HG02870 (cell line): ENCODE measurements at regions not wholly inside any gene's neighbourhood (a gene's known extent, or its start where the extent isn't known, plus 50 kb on each side); places are given as distances from the start of the nearest gene placed in this dataset.
"Not testable (repeated sequence)": the region's sequence is repeated elsewhere in the genome, so short reads cannot be mapped to it uniquely, and the experiment has no call there.

Experiments used
- ATAC-seq: cut with Tn5 transposase; IDR thresholded peaks from one replicate; pipeline ENCODE4 v1.9.1; 2021; ENCODE audit warnings: mild to moderate bottlenecking, moderate library complexity; ENCODE audit not compliant: unreplicated experiment

DNA sequence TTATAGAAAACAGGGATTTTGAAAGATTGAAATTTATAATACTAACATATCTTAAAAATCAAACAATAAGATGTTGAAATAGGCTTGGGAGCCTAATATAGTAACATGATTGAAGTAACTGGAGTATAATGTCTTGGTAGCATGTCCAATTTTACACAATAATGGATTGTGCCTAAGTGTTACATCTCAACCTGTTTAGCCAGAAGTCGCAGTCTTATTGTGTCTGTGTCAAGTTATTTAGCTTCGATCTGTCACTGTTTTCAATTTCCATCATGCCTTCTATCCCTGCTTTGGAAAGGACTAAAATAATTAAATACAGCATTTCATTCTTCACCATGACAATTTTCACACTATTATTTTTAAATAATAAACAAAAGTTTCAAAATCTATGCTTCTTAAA is 1352.2 kb downstream of the SI start:
- no peak for ATAC-seq

DNA sequence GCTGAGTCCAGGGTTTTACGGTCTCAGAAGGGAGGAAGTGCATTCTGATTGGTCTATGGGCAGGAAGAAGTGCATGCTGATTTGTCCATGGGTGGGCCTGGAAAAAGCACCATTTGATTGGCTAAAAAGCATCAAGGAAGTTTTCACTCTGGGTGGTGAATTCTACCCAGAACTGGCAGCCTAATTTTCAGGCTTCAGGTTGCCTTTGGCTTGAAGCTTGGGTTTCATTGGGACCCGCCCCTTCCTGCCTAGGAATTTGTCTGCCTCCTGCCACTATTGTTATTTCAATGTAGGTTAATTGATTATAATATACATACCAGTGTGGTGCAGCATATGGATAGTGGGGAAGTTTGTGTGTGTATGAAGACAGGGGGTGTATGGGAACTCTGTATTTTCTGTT is 1355.9 kb downstream of the SI start:
- no peak for ATAC-seq

DNA sequence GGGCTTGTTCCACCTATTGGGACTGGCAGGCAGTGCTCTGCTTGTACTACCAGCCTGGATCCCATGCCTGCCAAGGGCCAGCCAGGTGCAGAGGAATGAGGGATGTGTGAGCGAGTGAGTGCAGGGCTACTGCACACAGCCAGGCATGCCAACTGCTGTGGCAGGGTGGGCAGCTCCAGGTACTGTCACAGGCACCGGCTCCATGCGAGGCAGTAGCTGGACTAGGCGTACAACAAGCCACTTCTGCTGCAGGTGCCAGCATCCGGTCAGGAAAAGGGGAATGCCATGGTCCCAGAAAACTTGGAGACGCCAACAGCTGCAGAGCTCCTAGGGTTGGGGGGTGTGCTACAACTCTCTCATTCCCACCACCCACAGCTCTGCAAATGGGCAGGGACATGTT is 1356.7 kb downstream of the SI start:
- ATAC-seq: no peak

DNA sequence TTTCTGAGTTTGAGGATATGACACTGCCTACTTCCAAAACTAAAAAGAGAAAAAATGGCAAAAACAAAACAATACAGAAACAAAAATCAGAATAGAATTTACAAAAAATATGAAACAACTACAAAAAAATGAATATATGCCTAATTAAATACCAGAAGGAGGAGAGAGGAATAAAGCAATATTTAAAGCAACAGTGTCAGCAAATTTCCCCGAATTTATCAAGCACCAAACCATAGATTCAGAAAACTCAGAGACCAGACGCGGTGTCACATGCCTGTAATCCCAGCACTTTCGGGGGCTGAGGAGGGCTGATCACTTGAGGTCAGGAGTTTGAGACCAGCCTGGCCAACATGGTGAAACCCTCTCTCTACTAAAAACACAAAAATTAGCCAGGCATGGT is 1360.9 kb downstream of the SI start:
- ATAC-seq: no peak

DNA sequence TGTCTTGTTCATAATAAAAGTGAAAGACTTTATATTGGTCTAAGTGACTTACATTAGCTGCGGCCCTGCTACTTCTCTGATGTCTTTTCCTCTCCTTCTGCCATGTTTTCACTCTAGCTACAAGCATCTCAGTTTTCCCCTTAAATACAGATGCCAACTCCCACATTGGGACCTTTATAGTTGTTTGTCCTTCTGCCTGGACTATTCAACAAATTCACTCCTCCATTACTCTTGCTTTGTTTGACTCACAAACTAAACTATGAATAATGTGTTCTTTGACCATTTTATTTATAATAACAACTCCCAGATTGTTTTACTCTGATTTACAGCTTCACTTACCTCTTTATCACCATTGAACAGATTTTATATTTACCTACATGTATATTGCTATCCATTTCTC is 1369.9 kb downstream of the SI start:
- ATAC-seq: no peak

DNA sequence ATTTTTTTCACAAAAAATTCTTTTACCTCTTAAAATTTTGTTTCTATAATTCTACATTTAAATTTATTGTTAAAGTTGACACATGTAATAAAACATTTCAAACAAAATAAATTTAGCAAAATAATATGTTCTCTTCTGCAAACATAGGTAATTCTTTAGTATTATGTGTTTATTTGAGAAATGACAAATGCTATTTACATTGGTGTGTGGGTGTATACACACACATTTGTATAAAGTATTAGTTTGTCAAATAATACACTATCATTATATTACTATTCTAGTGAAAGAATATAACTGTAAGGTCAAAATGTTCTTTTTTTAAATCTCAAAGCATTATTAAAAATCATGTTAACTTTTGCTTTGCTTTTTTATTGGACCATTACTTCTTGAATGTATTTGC is 1370.6 kb downstream of the SI start:
- ATAC-seq: no peak

DNA sequence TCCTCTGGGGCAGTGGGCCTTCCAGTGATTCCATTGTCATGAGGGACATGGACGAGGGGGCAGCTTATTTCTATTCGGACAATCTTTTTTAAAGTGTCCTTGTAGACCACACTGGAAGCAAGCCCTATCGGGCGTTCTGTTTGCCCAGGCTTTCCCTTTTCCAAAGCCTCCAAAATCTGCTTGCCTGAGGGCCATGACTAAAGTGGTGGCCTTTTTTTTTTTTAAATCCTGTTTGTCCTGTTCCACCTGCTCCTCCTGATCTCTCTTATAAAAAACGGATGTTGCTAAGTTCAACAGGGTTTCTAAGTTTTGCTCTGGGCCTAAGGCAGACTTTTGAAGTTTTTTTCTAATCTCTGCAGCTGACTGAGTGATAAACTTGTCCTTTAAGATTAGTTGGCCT is 1380.1 kb downstream of the SI start:
- ATAC-seq: not testable (repeated sequence)

DNA sequence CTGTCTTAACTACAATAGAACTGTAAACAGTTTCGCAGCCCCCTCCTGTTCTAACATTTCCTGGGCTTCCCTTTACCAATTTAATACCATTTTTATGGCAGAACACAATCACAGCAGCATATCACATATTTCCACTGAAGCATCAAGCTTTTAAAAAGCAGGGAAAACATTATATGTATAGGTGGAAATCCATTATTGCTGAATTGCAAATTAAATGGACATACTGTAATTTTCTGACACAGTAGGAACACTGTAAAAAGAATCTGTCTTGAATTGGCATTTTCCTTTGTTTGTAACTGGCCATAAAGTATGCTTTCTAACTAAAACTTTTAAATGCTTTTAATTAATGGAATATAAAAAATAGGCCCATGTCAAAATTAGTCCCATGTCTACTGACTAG is 1385.8 kb downstream of the SI start:
- ATAC-seq: no peak

DNA sequence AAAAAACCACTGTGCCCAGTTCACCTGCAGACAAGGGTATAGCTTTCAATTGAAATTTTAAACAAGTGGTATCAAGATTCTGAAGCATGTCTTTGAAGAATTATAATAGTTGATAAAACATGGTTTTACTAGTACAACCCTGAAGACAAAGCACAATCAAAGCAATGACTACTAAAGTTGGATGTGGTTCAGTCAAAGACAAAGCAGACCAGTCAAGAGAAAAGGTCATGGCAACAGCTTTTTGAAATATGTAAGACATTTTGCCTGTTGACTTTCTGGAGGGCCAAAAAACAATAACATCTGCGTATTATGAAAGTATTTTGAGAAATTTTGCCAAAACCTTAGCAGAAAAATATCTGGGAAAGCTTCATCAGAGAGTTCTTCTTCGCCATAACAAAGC is 1393.6 kb downstream of the SI start:
- no peak for ATAC-seq

DNA sequence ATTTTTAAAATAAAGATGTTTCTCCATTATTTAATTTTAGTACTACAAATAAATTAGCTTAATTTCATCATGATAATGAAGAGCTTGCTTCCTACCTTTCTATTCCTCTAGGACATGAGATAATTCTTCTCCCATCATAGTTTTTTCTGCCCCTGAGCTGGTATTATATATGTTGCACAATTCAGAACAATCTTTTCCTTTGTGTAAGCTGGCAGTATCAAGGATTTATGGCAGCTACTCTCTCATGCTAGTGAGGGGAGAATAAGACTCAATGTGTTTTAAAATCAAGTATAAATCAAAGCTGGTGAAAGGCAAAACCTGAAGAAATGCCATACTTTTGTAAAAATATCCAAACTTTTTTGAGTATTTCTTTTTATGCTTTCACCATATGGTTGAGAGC is 1405.3 kb downstream of the SI start:
- no peak for ATAC-seq

DNA sequence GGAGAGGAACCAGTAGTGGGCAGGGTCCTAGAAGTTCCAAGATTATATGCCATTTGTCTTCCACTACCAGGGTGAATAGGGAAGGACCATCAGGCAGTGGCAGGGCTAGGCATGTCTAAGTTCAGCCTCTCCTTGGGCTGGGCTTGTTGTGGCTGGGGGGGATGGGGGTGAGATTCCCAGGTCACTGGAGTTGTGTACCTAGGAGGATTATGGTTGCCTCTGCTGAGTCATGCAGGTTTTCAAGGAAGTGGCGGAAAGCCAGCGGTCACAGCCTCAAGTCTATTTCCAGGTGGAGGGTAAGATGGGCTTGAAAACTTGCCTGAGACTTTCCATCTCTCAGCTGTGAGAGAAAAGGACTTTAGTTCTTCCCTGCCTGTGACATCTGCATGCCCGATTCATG is 1407.1 kb downstream of the SI start:
- no peak for ATAC-seq

DNA sequence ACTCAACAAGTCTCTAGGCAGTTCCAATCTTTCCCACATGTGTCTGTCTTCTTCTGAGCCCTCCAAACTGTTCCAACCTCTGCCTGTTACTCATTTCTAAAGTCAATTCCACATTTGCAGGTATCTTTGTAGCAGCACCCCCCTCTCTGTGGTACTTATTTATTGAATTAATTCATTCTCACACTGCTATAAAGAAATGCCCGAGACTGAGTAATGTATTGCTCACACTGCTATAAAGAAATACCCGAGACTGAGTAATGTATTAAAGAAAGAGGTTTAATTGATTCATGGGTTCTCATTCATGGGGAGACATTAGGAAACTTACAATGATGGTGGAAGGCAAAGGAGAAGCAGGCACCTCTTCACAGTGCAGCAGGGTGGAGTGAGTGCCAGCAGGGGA is 1413.8 kb downstream of the SI start:
- ATAC-seq: no peak

DNA sequence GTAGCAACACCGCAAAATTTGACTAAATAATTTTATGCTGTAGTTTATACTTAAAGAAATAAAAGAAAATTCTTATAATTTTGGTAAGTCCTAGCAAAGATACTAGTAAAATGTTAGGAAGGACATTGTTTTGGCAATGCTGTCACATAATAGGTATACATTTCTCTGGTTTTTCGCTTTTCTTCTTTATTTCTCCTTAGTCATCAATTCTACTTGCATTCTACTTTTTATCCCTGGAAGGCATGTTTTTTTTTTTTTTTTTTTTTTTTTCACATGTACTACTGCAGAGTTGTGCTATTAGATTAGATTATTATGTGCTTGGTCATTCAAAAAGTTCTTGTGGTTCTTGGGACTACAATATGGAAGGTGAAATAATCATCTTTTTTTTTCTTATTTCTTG is 1421.2 kb downstream of the SI start:
- ATAC-seq: no peak

DNA sequence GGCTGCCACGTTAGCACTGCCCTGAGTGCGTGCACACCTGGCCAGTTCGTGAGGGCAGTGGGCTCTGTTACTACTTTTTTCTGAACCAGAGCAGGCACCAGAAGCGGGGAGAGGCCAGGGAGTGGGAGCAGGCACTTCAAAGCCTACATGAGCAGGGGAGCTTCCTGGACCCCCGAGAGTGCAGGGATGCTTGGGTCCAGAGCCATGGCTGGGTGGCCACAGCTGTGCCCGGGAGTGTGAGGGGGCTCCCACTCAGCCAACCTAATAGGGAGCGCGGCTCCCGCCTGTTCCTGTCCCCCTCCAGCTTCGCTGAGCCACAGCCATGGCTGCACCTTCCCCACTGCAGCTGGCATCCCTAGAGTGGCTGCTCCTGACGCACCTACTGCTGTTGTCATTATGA is 1423.3 kb downstream of the SI start:
- no peak for ATAC-seq

DNA sequence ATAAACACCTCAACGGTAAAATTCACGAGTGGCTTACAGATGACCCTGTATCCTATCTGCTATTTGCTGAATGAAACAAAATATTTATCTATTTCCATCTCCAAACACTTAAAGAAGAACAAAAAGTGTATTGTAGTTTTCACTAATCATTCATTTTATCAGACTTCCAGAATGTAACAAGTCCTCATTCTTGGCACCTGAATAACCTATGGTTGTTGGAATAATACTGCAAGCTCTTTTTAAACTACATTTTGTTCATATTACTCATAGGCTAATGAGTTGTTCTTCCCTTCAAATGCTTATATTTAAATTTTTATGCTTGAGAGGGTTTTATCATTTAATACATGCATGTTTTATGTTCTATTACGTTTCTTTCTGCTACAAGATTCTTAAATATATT is 1434.1 kb downstream of the SI start:
- no peak for ATAC-seq

DNA sequence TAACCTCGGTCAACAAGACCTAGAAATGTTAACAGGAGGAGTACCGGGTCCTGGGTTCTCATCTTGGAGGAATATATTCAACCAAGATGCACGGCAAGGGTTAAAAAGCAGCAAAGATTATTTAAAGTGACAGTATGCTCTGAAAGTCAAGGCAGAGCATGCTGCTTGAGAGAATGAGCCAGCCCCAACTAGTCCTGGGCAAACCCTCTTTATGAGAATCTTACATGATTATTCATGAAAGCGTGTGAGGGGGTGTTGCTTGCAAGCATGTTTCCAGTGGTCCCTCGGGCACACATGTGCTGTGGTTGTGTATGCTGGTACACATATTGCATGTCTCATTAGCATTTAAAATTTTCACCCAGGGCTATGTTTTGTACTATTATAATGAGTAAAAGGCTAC is 1445.6 kb downstream of the SI start:
- ATAC-seq: no peak

DNA sequence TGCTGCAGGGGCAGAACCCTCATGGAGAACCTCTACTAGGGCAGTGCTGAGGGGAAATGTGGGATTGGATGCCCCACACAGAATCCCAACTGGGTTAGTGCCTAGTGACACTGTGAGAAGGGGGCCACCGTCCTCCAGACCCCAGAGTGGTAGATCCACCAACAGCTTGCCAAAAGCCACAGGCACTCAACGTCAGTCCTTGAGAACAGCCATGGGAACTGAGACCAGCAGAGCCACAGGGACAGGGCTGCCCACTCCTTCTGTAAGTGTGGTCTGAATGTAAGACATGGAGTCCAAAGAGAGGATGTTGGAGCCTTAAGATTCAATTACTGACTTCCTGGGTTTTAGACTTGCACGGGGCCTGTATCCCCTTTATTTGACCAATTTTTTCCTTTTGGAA is 1451.5 kb downstream of the SI start:
- no peak for ATAC-seq

DNA sequence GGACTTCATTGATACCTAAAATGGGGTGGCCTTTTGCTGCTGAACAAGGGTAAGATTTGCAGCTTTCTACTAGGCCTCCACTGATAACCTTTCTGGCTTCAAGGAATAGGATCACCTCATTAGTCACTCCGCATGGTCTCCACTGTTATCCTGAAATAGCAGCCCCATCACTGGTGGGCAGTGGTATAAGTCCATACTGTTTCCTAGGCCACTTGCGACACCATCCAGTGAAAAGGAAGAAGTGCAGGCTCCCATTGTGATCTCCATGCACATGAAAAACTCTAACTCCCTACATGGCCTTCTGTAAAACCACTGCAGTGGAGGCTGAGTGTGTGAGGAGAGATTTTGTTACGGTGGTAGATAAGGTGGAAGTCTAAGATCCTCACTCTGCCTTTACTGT is 1455.9 kb downstream of the SI start:
- no peak for ATAC-seq

DNA sequence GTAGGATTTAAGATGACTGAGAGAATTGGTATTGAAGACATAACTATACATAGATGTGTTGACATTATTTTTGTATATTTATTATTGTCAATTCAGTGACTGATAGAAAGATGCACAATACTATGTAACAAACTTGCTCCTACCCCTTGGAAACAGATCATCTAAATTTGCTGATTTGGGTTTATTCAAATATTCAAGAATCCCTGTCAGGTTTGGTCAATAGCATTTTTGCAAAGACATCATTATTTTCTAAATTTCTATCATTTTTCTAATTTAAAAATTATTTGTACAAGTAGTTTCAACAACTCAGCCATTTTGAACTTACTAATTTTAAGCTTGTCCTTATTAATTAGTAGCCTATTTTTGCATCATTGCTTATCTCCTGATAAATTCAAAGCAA is 1463.4 kb downstream of the SI start:
- ATAC-seq: no peak

DNA sequence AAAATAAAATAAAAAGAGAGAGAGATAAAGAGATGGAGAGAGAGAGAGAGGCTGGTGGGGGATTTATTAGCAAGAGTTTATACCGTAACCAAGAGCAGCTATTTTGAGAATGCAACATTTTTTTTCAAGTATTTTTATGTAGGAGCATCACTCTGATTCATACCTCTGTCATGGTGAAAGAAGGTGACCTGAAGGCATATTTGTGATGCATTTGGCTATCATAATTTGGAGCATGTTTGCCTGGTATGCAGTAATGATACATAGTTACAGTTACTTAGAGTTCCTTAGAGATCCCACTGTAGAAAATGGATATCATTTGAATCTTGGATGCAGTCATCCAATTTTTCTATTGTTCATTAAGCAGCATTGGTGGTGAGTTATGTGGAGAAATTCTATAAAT is 1472.4 kb downstream of the SI start:
- ATAC-seq: no peak

DNA sequence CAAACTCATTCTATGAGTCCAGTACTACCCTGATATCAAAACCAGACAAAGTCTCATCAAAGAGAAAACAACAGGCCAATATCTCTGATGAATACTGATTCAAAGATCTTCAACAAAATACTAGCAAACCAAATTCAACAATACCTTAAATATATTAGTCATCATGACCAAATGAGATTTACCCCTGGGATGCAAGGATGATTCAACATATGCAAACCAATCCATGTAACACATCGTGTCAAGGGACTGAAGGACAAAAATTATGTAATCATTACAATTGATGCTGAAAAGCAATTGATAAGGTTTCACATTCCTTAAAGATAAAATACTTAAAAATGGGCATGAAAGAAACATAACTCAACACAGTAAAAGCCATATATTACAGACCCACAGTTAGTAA is 1476.9 kb downstream of the SI start:
- ATAC-seq: no peak

DNA sequence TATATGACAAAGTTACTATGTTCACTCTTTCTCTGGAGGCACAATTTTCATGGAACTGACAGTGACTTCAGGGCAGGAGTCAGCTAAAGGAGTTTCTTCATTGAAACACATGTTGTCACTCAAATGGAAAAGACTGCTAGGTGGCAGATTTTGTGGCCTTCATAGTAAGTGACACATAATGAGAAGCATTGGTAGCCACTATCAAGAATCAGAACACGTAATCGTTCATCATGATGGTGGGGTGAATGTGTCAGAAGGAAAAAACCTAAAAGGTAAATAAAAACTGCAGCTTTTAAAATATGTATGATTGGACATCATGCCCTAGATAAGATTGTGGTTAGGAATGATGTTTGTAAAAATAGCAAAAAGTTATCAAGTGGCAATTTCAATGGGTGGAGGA is 1491.0 kb downstream of the SI start:
- no peak for ATAC-seq

DNA sequence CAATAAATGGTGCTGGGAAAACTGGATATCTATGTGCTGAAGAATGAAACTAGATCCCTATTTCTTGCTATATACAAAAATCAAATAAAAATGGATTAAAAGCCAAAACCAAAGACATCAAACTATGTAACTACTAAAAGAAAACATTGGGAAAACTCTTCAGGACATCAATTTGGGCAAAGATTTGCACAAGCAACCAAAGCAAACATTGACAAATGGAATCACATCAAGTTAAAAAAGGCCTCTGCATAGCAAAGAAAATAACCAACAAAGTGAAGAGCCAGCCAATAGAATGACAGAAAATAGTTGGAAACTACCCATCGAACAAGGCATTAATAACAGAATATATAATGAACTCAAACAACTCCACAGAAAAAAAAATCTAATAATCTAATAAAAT is 1495.3 kb downstream of the SI start:
- no peak for ATAC-seq

DNA sequence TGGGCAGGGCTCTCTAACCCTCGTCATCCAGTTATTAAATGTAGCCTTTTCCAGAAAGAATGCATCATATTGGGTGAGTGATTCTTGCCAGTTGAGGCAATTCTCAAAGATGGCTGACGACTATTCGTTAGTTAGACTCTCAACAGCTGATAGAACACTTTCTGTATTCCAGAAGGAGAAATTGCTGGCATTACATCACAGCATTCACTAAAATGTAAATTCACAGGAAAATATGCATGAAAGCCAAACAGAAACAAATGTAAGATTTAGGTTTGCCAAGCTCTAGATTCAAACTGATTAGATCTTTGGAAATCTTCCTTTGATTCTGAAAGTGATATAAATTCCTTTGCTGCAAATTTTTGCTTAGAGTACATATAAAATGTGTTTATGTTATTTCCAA is 1501.0 kb downstream of the SI start:
- no peak for ATAC-seq
